ENCODE measurements at regions not wholly inside any gene's neighbourhood (a gene's known extent, or its start where the extent isn't known, plus 50 kb on each side); places are given as distances from the start of the nearest gene placed in this dataset.

DNA sequence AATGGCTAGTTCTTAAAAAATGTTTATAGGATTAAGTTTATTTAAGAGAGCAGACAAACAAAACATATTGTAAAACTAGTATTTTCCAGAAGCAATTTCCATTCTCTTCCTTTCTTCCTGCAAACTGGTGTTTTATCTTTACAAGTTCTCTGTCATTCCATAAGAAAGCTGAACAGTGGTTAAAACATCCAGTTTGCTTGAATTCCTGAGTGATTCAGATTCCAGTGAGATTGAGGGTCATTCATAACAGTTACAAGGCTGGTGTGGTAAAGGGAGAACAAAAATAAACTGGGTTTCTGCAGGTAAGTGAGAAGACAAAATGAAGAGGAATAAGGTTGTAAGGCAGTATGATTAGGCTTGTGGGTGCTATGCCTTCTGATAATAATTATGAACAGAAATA is 544.8 kb upstream of the DIPK2B start:
- H3K36me3 ChIP-seq (ENCODE audit: control insufficient read depth in 2 of 2, insufficient read depth in 2 of 2, low read length in 1 of 2): no peaks in the 10 kb centered on the region
- peaks cover 0 to 2% of the 10 kb centered on the region in 2 donors for H3K27me3 ChIP-seq (ENCODE audit: control insufficient read depth in 1 of 2, insufficient read depth in 2 of 2, low read length in 2 of 2)
- no peaks in the 10 kb centered on the region for H3K9me3 ChIP-seq (ENCODE audit: control insufficient read depth in 2 of 2, insufficient read depth in 1 of 2, low read depth in 1 of 2, low read length in 1 of 2)
- no peak overlapping the region for H3K27ac ChIP-seq (ENCODE audit: low read depth in 2 of 2, low read length in 1 of 2)
- no peak overlapping the region for H3K4me3 ChIP-seq (ENCODE audit: low read depth in 1 of 2, low read length in 2 of 2)
- no peaks in the 10 kb centered on the region for H3K4me1 ChIP-seq (ENCODE audit: control insufficient read depth in 2 of 2, insufficient read depth in 2 of 2, low read length in 1 of 2)

DNA sequence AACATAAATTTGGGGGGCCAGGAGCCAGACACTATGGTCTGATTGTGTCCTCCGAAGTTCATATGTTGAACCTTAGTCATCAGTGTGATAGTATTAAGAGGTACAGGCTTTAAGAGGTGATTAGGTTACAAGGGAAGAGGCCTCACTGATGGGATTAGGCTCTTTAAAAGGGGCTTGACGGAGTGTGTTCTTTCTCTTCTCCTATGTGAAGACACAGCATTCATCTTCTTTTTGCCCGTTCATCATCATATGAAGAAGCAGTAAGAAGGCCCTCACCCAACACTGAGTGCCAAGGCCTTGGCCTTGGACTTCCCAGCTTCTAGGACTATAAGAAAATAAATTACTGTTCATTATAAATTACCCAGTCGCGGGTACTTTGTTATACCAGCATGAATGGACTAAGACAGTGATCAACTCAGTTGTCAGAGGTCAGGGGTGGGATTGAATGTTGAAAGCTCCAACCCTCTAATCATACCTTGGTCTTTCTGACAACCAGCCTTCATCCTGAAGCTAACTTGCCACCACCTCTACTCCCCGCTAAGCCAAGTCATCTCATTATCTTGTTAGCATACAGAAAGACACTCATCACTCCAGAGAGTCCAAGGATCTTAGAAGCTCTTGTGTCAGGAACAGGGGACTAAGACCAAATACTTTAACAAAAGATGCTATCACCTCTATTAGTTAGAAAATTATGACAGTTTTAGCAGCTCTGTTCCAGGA is 543.4 kb upstream of the DIPK2B start:
- 87 to 93% methylated on average over 6 of the region's 6 CpGs for WGBS, 2 donors
- Histone ChIP-seq H3K36me3 (ENCODE audit: control insufficient read depth in 2 of 2, insufficient read depth in 2 of 2, low read length in 1 of 2) (no peaks in the 10 kb centered on the region), H3K4me3 (ENCODE audit: low read depth in 1 of 2, low read length in 2 of 2) (no peak overlapping the region), H3K9me3 (ENCODE audit: control insufficient read depth in 2 of 2, insufficient read depth in 1 of 2, low read depth in 1 of 2, low read length in 1 of 2) (no peaks in the 10 kb centered on the region), H3K27me3 (ENCODE audit: control insufficient read depth in 1 of 2, insufficient read depth in 2 of 2, low read length in 2 of 2) (peaks cover 0 to 2% of the 10 kb centered on the region in 2 donors), H3K27ac (ENCODE audit: low read depth in 2 of 2, low read length in 1 of 2) (no peak overlapping the region), H3K4me1 (ENCODE audit: control insufficient read depth in 2 of 2, insufficient read depth in 2 of 2, low read length in 1 of 2) (no peaks in the 10 kb centered on the region)

DNA sequence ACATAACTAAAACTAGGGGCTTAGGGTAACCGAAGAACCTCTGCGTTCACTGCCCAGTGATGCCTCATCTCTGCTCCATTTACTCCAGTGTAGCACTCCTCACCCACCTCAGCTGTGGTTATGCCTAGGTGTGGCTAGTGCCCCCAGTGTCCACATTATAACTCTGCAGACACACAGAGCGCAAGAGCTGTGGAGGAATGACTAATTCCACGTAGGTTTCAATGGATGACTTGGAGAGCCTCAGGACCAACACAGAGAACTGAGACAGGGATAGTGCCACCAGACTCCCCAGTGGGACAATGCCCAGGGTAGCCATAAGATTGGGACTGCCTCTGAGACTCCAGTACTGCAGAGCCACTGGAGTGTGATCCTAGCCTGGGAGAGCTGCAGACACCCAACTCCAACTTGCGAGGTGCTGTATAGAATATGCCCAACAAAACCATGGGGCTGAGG is 542.4 kb upstream of the DIPK2B start:
- 81 to 83% methylated on average over 5 of the region's 5 CpGs for WGBS, 2 donors

DNA sequence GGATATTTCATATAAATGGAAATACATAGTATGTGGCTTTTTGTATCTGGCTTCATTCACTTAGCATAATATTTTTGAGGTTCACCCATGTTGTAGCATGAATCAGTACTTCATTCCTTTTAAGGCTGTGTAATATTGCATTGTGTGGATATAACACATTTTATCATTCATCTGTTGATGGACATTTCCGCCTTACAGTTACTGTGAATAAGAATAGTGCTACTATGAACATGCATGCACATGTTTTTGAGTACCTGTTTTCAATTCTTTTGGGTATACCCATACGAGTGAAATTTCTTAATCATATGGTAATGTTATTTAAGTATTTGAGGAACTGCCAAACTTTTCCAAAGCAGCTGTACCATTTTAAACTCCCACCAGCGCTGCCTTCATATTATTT is 539.6 kb upstream of the DIPK2B start:
- Histone ChIP-seq H3K4me3 (ENCODE audit: low read depth in 1 of 2, low read length in 2 of 2) (no peak overlapping the region), H3K4me1 (ENCODE audit: control insufficient read depth in 2 of 2, insufficient read depth in 2 of 2, low read length in 1 of 2) (no peaks in the 10 kb centered on the region), H3K9me3 (ENCODE audit: control insufficient read depth in 2 of 2, insufficient read depth in 1 of 2, low read depth in 1 of 2, low read length in 1 of 2) (no peaks in the 10 kb centered on the region), H3K36me3 (ENCODE audit: control insufficient read depth in 2 of 2, insufficient read depth in 2 of 2, low read length in 1 of 2) (no peaks in the 10 kb centered on the region), H3K27ac (ENCODE audit: low read depth in 2 of 2, low read length in 1 of 2) (no peak overlapping the region), H3K27me3 (ENCODE audit: control insufficient read depth in 1 of 2, insufficient read depth in 2 of 2, low read length in 2 of 2) (peaks cover 0 to 2% of the 10 kb centered on the region in 2 donors)
- 45 to 52% methylated on average over 3 of the region's 3 CpGs for WGBS, 2 donors

More for the DNA sequence above, 542.4 kb upstream of the DIPK2B start:
- H3K27ac ChIP-seq (ENCODE audit: low read depth in 2 of 2, low read length in 1 of 2): no peak overlapping the region
- no peaks in the 10 kb centered on the region for H3K36me3 ChIP-seq (ENCODE audit: control insufficient read depth in 2 of 2, insufficient read depth in 2 of 2, low read length in 1 of 2)
- no peaks in the 10 kb centered on the region for H3K4me1 ChIP-seq (ENCODE audit: control insufficient read depth in 2 of 2, insufficient read depth in 2 of 2, low read length in 1 of 2)
- peaks cover 0 to 2% of the 10 kb centered on the region in 2 donors for H3K27me3 ChIP-seq (ENCODE audit: control insufficient read depth in 1 of 2, insufficient read depth in 2 of 2, low read length in 2 of 2)
- no peaks in the 10 kb centered on the region for H3K9me3 ChIP-seq (ENCODE audit: control insufficient read depth in 2 of 2, insufficient read depth in 1 of 2, low read depth in 1 of 2, low read length in 1 of 2)
- H3K4me3 ChIP-seq (ENCODE audit: low read depth in 1 of 2, low read length in 2 of 2): no peak overlapping the region

DNA sequence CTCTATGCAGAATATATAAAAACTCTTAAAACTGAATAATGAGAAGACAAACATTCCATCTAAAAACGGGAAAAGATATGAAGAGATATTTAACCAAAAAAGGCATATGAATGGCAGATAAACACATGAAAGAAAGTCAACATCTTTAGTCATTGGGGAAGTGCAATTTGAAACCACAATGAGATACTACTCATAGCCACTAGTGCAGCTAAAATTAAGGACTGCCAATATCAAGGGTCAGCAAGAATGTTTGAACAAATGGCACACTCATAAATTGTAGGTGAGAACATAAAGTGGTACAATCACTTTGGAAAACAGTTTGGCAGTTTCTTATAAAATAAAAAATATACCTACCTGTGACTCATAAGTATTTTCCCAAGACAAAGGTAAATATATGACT is 534.9 kb upstream of the DIPK2B start:
- H3K9me3 ChIP-seq (ENCODE audit: control insufficient read depth in 2 of 2, insufficient read depth in 1 of 2, low read depth in 1 of 2, low read length in 1 of 2): no peaks in the 10 kb centered on the region
- no peaks in the 10 kb centered on the region for H3K36me3 ChIP-seq (ENCODE audit: control insufficient read depth in 2 of 2, insufficient read depth in 2 of 2, low read length in 1 of 2)
- WGBS, 2 donors: 65 to 70% methylated on average over 1 of the region's 1 CpG
- no peaks in the 10 kb centered on the region for H3K27me3 ChIP-seq (ENCODE audit: control insufficient read depth in 1 of 2, insufficient read depth in 2 of 2, low read length in 2 of 2)
- H3K27ac ChIP-seq (ENCODE audit: low read depth in 2 of 2, low read length in 1 of 2): no peak overlapping the region
- H3K4me1 ChIP-seq (ENCODE audit: control insufficient read depth in 2 of 2, insufficient read depth in 2 of 2, low read length in 1 of 2): no peaks in the 10 kb centered on the region
- no peak overlapping the region for H3K4me3 ChIP-seq (ENCODE audit: low read depth in 1 of 2, low read length in 2 of 2)

DNA sequence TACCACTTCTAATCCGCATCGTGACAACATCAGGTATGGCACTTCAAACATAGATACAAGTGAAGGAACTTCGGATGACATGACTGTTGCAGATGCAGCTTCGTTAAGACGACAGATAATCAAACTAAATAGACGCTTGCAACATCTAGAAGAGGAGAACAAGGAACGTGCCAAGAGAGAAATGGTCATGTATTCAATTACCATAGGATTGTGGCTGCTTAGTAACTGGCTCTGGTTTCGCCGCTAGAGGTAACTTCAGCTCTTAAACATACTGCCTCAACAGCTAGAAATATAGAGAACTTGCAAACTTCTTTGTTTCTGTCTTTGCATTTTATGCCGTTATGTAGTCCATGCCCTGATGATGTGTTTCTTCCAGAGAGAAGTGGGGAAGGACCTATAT is 530.8 kb upstream of the DIPK2B start:
- no peaks in the 10 kb centered on the region for H3K36me3 ChIP-seq (ENCODE audit: control insufficient read depth in 2 of 2, insufficient read depth in 2 of 2, low read length in 1 of 2)
- 91 to 97% methylated on average over 10 of the region's 10 CpGs for WGBS, 2 donors

DNA sequence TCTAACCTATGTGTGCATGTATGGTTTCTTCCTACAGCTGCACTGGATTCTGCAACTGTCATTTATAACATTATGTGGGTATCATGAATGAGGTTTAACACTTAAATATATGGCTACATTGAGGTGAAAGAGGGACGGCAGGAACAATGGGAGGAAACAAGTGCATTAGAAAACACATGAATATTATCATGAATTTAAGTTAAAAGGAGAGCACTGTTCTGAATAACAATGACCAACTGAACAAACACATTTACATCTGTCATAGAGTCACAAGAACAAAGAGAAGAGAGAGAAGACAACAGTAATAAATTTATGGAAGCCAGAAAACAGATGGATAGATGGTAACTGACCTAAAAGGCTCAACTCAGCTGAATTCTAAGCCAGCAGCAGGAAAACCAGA is 527.1 kb upstream of the DIPK2B start:
- Histone ChIP-seq H3K27me3 (ENCODE audit: control insufficient read depth in 1 of 2, insufficient read depth in 2 of 2, low read length in 2 of 2) (no peaks in the 10 kb centered on the region), H3K27ac (ENCODE audit: low read depth in 2 of 2, low read length in 1 of 2) (no peak overlapping the region), H3K9me3 (ENCODE audit: control insufficient read depth in 2 of 2, insufficient read depth in 1 of 2, low read depth in 1 of 2, low read length in 1 of 2) (no peaks in the 10 kb centered on the region), H3K36me3 (ENCODE audit: control insufficient read depth in 2 of 2, insufficient read depth in 2 of 2, low read length in 1 of 2) (no peaks in the 10 kb centered on the region), H3K4me1 (ENCODE audit: control insufficient read depth in 2 of 2, insufficient read depth in 2 of 2, low read length in 1 of 2) (no peaks in the 10 kb centered on the region), H3K4me3 (ENCODE audit: low read depth in 1 of 2, low read length in 2 of 2) (no peak overlapping the region)
- 66 to 87% methylated on average over 1 of the region's 1 CpG for WGBS, 2 donors

More for the DNA sequence above, 530.8 kb upstream of the DIPK2B start:
- H3K27ac ChIP-seq (ENCODE audit: low read depth in 2 of 2, low read length in 1 of 2): no peak overlapping the region
- H3K27me3 ChIP-seq (ENCODE audit: control insufficient read depth in 1 of 2, insufficient read depth in 2 of 2, low read length in 2 of 2): no peaks in the 10 kb centered on the region
- no peak overlapping the region for H3K4me3 ChIP-seq (ENCODE audit: low read depth in 1 of 2, low read length in 2 of 2)
- H3K9me3 ChIP-seq (ENCODE audit: control insufficient read depth in 2 of 2, insufficient read depth in 1 of 2, low read depth in 1 of 2, low read length in 1 of 2): no peaks in the 10 kb centered on the region
- no peaks in the 10 kb centered on the region for H3K4me1 ChIP-seq (ENCODE audit: control insufficient read depth in 2 of 2, insufficient read depth in 2 of 2, low read length in 1 of 2)

DNA sequence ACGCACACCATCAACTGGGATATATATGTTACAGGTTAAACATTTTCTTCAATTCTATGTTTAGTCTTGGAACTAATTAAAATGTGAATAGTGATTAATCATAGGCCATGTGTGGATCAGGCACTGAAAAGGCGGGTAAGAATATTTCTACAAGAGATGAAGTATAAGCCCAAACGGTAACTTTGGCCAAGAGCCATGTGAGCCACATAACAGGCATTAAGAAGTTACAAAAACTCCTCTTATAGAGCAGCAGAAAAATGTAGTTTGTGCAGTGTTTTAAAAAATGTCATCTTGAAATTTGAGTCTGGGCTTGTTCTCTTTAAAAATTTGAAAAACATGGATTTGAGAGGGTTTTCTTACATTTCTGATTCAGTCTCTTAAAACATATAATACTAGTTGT is 521.8 kb upstream of the DIPK2B start:
- no peaks in the 10 kb centered on the region for H3K4me1 ChIP-seq (ENCODE audit: control insufficient read depth in 2 of 2, insufficient read depth in 2 of 2, low read length in 1 of 2)
- no peaks in the 10 kb centered on the region for H3K36me3 ChIP-seq (ENCODE audit: control insufficient read depth in 2 of 2, insufficient read depth in 2 of 2, low read length in 1 of 2)
- no peak overlapping the region for H3K27ac ChIP-seq (ENCODE audit: low read depth in 2 of 2, low read length in 1 of 2)
- H3K27me3 ChIP-seq (ENCODE audit: control insufficient read depth in 1 of 2, insufficient read depth in 2 of 2, low read length in 2 of 2): peaks cover 0 to 2% of the 10 kb centered on the region in 2 donors
- WGBS, 2 donors: 59 to 68% methylated on average over 3 of the region's 3 CpGs
- H3K9me3 ChIP-seq (ENCODE audit: control insufficient read depth in 2 of 2, insufficient read depth in 1 of 2, low read depth in 1 of 2, low read length in 1 of 2): no peaks in the 10 kb centered on the region
- H3K4me3 ChIP-seq (ENCODE audit: low read depth in 1 of 2, low read length in 2 of 2): no peak overlapping the region

DNA sequence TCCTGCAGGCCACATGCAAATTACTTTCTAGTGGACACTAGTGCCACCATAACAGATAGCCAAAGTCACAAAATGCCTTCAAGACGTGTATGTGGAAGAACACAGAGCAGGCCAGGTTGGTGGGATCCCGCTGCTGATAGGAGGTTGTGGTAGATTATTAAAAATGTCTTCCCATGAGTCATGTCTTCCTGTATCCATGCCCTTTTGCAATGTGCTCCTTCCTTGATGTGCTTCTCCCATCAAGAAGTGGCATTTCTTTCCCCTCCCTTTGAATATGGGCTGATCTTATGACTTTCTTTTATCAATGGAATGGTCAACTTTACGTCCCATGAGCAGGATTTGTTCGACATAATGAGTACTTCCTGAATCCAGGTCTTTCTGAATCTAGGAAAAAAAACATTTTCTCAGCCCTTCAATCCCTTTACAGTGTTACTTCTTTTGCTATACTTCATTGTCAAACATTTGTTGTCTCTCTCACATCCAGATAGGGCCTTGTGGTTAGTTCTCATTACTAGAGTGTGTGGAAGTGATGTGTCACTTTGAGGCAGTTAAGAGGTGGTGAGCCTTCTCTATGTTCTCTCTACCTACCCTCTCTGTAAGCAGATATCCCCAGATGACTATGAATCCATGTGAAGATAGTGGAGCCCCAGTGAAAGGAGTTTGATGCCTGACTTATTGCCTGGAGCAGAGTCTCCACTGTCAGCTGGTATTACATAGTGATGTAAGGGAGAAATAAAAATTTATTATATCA is 519.2 kb upstream of the DIPK2B start:
- H3K36me3 ChIP-seq (ENCODE audit: control insufficient read depth in 2 of 2, insufficient read depth in 2 of 2, low read length in 1 of 2): no peaks in the 10 kb centered on the region
- WGBS, 2 donors: 88 to 91% methylated on average over 4 of the region's 4 CpGs
- H3K4me3 ChIP-seq (ENCODE audit: low read depth in 1 of 2, low read length in 2 of 2): no peak overlapping the region
- H3K27me3 ChIP-seq (ENCODE audit: control insufficient read depth in 1 of 2, insufficient read depth in 2 of 2, low read length in 2 of 2): peaks cover 0 to 5% of the 10 kb centered on the region in 2 donors
- no peaks in the 10 kb centered on the region for H3K4me1 ChIP-seq (ENCODE audit: control insufficient read depth in 2 of 2, insufficient read depth in 2 of 2, low read length in 1 of 2)
- H3K27ac ChIP-seq (ENCODE audit: low read depth in 2 of 2, low read length in 1 of 2): no peak overlapping the region
- no peaks in the 10 kb centered on the region for H3K9me3 ChIP-seq (ENCODE audit: control insufficient read depth in 2 of 2, insufficient read depth in 1 of 2, low read depth in 1 of 2, low read length in 1 of 2)

DNA sequence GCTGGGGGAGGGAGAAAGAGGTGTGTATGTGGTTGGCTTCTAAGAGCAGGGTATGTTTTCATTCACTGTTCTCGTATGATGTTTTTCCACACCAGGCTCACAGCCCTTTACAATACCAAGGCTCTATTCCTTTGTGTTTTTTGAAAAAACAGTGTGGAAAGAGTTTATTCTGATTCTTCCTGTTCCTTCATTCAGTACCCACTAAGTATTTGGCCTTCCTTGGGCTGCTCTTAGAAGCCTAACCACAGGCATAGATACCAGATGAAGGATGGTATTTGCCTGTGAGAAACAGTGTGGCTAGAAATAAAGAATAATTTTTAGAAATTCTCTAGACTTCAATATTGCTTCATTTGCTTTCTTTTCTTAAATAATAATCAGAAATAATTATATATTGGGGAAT is 518.0 kb upstream of the DIPK2B start:
- no peaks in the 10 kb centered on the region for H3K4me1 ChIP-seq (ENCODE audit: control insufficient read depth in 2 of 2, insufficient read depth in 2 of 2, low read length in 1 of 2)
- H3K27me3 ChIP-seq (ENCODE audit: control insufficient read depth in 1 of 2, insufficient read depth in 2 of 2, low read length in 2 of 2): peaks cover 0 to 5% of the 10 kb centered on the region in 2 donors
- H3K4me3 ChIP-seq (ENCODE audit: low read depth in 1 of 2, low read length in 2 of 2): no peak overlapping the region
- H3K36me3 ChIP-seq (ENCODE audit: control insufficient read depth in 2 of 2, insufficient read depth in 2 of 2, low read length in 1 of 2): no peaks in the 10 kb centered on the region
- no peaks in the 10 kb centered on the region for H3K9me3 ChIP-seq (ENCODE audit: control insufficient read depth in 2 of 2, insufficient read depth in 1 of 2, low read depth in 1 of 2, low read length in 1 of 2)
- H3K27ac ChIP-seq (ENCODE audit: low read depth in 2 of 2, low read length in 1 of 2): no peak overlapping the region
- WGBS, 2 donors: 63 to 86% methylated on average over 1 of the region's 1 CpG

Data from esophagus (tissue), 2 donors.